LHCN-M2 (cell line): ENCODE measurements at regions not wholly inside any gene's neighbourhood (a gene's known extent, or its start where the extent isn't known, plus 50 kb on each side); places are given as distances from the start of the nearest gene placed in this dataset.
"Not testable (repeated sequence)": the region's sequence is repeated elsewhere in the genome, so short reads cannot be mapped to it uniquely, and the experiment has no call there.

ENCODE experiments used
- DNase-seq: peaks from one replicate; pipeline ENCODE4 v3.0.0-alpha.2; 2012; ENCODE audit warnings: low read depth

DNA sequence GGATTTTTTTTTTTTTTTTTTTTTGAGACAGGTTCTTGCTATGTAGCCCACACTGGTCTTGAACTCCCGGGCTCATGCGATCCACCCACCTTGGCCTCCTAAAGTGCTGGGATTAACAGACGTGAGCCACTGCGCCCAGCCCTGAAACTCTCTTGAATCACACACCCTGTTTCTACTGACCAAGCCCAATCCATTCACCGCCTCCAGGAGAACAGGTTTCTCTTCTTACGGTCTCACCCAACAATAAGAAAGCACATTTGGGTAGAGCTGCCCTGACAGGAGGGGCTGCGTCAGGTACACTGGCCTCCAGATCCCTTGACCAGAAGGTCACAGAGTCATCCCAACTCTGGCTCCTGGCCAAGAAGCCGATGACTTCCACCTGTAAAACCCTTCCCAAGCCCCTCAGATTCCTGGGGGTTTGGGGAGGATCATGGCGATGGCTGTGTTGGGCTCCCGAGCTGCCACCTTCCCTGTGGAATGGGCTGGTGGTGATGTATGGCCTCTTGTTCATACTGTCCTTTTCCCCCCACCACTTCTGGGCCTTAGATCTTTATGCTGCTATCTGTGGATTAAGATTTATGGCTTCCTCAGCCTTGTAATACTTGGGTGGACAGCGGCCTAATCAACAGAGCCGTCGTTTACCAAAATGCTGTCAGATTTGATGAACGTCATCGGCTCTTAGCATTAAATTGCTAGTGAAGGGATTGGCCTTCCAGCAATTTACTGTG is 89.1 kb downstream of the KATNIP start:
- no peak for DNase-seq

DNA sequence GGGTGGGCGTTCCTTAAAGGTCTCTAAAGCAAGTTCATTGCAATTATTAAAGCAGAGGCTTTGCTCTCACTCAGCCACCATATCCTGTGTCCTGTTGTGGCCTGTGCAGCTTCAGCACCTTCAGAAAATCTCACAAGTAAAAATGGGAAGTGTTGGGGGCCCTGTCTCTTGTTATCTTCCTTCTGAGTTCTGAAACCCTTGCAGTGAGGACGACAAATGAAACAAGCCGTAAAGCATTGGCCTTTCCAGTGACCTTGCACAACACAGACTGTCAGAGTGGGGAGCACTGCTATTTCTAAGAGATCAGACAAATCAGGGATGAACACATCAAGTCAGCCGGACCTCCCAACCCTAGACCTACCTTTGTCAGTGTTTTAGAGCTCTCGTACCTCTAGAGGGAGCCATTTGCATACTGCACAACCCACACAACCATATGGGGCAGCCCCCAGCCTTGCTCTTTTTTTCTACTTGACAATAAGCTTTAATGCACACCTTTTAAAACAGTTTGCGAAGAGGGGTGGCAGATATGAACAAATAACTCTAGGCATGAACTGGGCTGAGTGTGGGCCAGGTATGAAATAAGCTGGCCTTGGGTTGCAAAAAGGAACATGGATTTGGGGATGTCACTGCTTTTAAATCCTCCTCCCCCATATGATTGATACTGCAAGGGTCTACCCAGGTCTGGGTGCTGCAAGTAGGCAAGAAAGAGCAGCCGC is 89.8 kb downstream of the KATNIP start:
- DNase-seq: peak; percentile 34

- no peak for DNase-seq
These were observed 90.3 kb downstream of the KATNIP start for GRCh38 chr16:27640277-27640600.

DNA sequence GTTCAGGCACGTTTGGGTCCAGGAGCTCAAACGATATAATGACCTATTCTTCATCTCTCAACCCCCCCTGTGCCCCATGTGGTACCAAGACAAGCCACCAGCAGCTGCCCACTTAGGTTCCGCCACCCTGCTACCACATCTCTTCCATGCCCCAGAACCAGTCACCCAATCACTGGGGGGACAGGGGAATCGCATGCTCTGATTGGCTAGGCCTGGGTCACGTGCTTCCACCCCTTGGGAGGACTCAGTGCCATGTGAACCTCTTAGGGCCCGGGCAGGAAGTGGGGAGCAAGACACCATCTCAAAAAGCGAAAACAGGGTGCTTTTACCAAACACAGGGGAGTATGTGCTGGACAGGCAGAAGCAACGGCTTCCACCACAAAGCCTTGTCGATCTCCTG is 91.3 kb downstream of the KATNIP start:
- no peak for DNase-seq

DNA sequence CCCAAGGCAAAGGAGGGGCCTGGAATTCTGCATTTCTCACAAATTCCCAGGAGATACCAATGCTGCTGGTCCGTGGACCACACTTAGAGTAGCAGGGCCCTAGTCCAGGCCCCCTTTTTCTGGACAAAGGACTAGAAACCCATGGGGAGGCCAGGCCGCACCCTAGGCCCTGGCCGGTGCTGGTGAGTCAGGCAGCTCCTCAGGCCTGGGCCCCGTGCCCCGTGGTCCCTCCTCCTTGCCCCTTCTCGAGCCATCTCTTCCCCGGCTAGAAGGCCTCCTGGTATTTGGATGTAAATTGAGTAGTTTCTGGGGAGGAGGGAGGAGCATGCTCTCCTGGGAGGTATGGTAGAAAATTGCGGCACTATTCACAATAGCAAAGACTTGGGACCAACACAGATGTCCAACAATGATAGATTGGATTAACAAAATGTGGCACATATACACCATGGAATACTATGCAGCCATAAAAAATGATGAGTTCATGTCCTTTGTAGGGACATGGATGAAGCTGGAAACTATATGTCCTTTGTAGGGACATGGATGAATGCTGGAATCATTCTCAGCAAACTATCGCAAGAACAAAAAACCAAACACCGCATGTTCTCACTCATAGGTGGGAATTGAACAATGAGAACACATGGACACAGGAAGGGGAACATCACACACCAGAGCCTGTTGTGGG is 91.9 kb downstream of the KATNIP start:
- not testable (repeated sequence) for DNase-seq

GRCh38 chr16:27642756-27643155 is 92.8 kb downstream of the KATNIP start:
- peak; percentile 11 for DNase-seq

GRCh38 chr16:27644165-27644564 is 94.2 kb downstream of the KATNIP start:
- no peak for DNase-seq

GRCh38 chr16:27645396-27645795 is 95.5 kb downstream of the KATNIP start:
- no peak for DNase-seq

- DNase-seq: no peak
These were observed 96.9 kb downstream of the KATNIP start for GRCh38 chr16:27646806-27647205.

- DNase-seq: no peak
These were observed 99.1 kb downstream of the KATNIP start for GRCh38 chr16:27649021-27649420.

- no peak for DNase-seq
These were observed 100.2 kb downstream of the KATNIP start for GRCh38 chr16:27650073-27650701.

- no peak for DNase-seq
These were observed 101.4 kb downstream of the KATNIP start for GRCh38 chr16:27651301-27651700.

GRCh38 chr16:27657811-27658210 is 107.9 kb downstream of the KATNIP start:
- no peak for DNase-seq

- no peak for DNase-seq
These were observed 110.6 kb downstream of the KATNIP start for GRCh38 chr16:27660507-27660906.

GRCh38 chr16:27663235-27663634 is 113.3 kb downstream of the KATNIP start:
- DNase-seq: not testable (repeated sequence)

GRCh38 chr16:27665881-27666280 is 115.9 kb downstream of the KATNIP start:
- DNase-seq: no peak

GRCh38 chr16:27670071-27670810 is 120.3 kb downstream of the KATNIP start:
- DNase-seq: no peak

DNA sequence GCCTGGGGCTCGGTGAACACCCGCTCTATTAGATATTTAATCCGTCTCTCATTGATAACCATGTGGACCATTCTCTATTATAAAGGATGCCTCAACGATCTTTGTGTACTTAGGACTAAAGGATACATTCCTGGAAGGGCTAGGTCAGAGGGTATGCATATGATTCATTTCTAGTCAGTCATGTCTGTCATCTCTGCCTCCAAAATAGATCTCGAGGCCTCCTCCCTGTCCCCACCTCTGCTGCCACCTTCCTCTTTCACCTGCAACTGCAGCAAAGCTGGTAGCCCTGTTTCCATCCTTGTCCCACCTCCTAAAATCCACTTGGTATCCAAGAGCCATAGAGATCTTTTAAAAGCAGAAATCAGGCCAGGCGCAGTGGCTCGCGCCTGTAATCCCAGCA is 121.5 kb downstream of the KATNIP start:
- DNase-seq: no peak

DNA sequence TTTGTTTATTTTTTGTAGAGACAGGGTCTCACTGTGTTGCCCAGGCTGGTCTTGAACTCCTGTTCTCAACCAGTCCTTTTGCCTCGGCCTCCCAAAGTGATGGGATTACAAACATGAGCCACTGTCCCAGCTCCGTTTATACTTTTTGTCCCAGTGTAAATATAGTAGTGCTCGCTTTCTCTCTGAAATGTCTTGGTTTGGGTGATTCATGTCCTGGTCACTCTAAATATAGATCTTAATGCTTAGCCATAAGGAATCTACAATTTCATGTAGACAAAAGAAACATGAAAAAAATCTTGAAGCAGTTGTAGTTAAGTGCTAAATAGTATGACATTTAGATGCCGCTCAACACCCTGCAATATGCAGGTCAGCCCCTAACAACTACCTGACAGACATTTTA is 126.9 kb downstream of the KATNIP start:
- peak; percentile 69 for DNase-seq

- DNase-seq: peak; percentile 11
These were observed 127.3 kb downstream of the KATNIP start for GRCh38 chr16:27677263-27677662.

- DNase-seq: no peak
These were observed 129.0 kb downstream of the KATNIP start for GRCh38 chr16:27678955-27679354.

DNA sequence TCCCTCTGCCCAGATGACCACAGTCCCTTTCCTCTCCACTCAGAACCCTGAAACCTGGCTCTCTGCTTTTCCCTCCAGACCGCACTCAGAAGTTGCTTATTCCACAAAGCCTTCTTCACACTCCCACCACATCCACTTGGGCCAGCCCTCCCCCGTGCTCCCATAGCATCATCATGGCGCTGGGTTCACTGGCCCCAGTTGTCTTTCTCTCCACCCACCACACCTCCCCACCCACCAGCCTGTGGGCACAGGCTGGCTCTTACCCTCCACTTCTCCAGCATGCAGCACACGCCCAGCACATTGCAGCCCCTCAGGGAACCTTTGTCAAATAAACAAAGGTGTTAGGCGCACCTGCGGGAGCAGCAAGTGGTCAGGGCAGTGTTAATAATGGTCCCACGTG is 130.0 kb downstream of the KATNIP start:
- no peak for DNase-seq
